Keratinocyte (primary cell): ENCODE measurements at regions not wholly inside any gene's neighbourhood (a gene's known extent, or its start where the extent isn't known, plus 50 kb on each side); places are given as distances from the start of the nearest gene placed in this dataset.

Experiments used
- DNase-seq: peaks from one replicate; pipeline ENCODE4 v3.0.0-alpha.2; 2011; ENCODE audit warnings: low read depth, missing footprints, low spot score
- FAIRE-seq: peaks from 2 replicates; lab custom pipeline; 2011; peaks lifted over from hg19 to GRCh38; lab: Jason Lieb, UNC
- H2AFZ ChIP-seq: 2 replicates; pipeline ENCODE4 v1.6.0; 2012; ENCODE audit warnings: low read length, control low read depth, inconsistent platforms; ENCODE audit not compliant: control insufficient read depth
- H3K27ac ChIP-seq: 2 replicates; pipeline ENCODE4 v1.5.1; 2011; ENCODE audit warnings: low read length; ENCODE audit not compliant: control insufficient read depth, insufficient read depth
- H3K27me3 ChIP-seq: 3 replicates; pipeline ENCODE4 v1.6.0; 2011; ENCODE audit warnings: low read length; ENCODE audit not compliant: control insufficient read depth, insufficient read depth; ENCODE audit errors: extremely low read depth
- H3K36me3 ChIP-seq, 2 experiments: 2 replicates in 1 of 2; 3 replicates in 1 of 2; pipeline ENCODE4 v1.5.1; 2011; ENCODE audit warnings: low read length in 2 of 2, mild to moderate bottlenecking in 1 of 2; ENCODE audit not compliant: control insufficient read depth in 2 of 2, insufficient read depth in 2 of 2; ENCODE audit errors: extremely low read depth in 1 of 2
- H3K4me1 ChIP-seq: 3 replicates; pipeline ENCODE4 v1.5.1; 2011; ENCODE audit warnings: low read length; ENCODE audit not compliant: control insufficient read depth, insufficient read depth; ENCODE audit errors: extremely low read depth
- H3K4me2 ChIP-seq: 3 replicates; pipeline ENCODE4 v1.6.0; 2011; ENCODE audit warnings: low read depth, low read length; ENCODE audit not compliant: control insufficient read depth, insufficient read depth; ENCODE audit errors: extremely low read depth
- H3K4me3 ChIP-seq, 3 experiments: fragments of 200-600 bp in 1 of 3; sonication (generic) in 1 of 3; 2 replicates in 2 of 3; 3 replicates in 1 of 3; pipeline ENCODE4 v1.5.1; 2011 to 2016; ENCODE audit warnings: low read length in 3 of 3, mild to moderate bottlenecking in 3 of 3, control low read depth in 2 of 3, inconsistent platforms in 1 of 3, low read depth in 1 of 3, mixed read lengths in 1 of 3, mixed run types in 1 of 3, moderate library complexity in 1 of 3; ENCODE audit not compliant: control insufficient read depth in 2 of 3, insufficient read depth in 2 of 3; ENCODE audit errors: extremely low read depth in 1 of 3
- H3K79me2 ChIP-seq: 2 replicates; pipeline ENCODE4 v1.6.0; 2012; ENCODE audit warnings: low read length; ENCODE audit not compliant: control insufficient read depth, insufficient read depth
- H3K9ac ChIP-seq: 3 replicates; pipeline ENCODE4 v1.6.0; 2011; ENCODE audit warnings: low read length; ENCODE audit not compliant: control insufficient read depth, insufficient read depth; ENCODE audit errors: extremely low read depth
- H3K9me1 ChIP-seq: 3 replicates; pipeline ENCODE4 v1.6.0; 2011; ENCODE audit warnings: low read length; ENCODE audit not compliant: control insufficient read depth, insufficient read depth; ENCODE audit errors: extremely low read depth
- H3K9me3 ChIP-seq: 2 replicates; pipeline ENCODE4 v1.5.1; 2012; ENCODE audit warnings: low read depth, low read length; ENCODE audit not compliant: control insufficient read depth
- H4K20me1 ChIP-seq: 3 replicates; pipeline ENCODE4 v1.6.0; 2011; ENCODE audit warnings: low read length; ENCODE audit not compliant: control insufficient read depth, insufficient read depth; ENCODE audit errors: extremely low read depth
- EZH2 ChIP-seq: IDR thresholded peaks from one replicate; pipeline ENCODE4 v1.6.1; 2012; ENCODE audit warnings: inconsistent platforms, mild to moderate bottlenecking, low read length, moderate library complexity
- dilution Hi-C: fragments of 300-500 bp; cut with MboI; formaldehyde crosslinking; loops from one replicate; pipeline ENCODE4 v1.7.0; 2020; ENCODE audit warnings: low sequenced_read_pairs; ENCODE audit not compliant: extremely low pct_ligation_motif_present
- TF ChIP-seq, protein P1 (sequence below), 3 experiments: IDR thresholded peaks in 1 of 3; conservative IDR thresholded peaks in 1 of 3; optimal IDR thresholded peaks in 1 of 3; 2 replicates in 2 of 3; 3 replicates in 1 of 3; pipeline versions ENCODE3 to v1.5.1; 2011; ENCODE audit warnings: low read length in 3 of 3, mild to moderate bottlenecking in 3 of 3, moderate library complexity in 2 of 3, control low read depth in 1 of 3, inconsistent platforms in 1 of 3; ENCODE audit not compliant: insufficient read depth in 2 of 3; ENCODE audit errors: extremely low read depth in 1 of 3

- DNase-seq (no peak), FAIRE-seq (no peak)
- Histone ChIP-seq H3K27me3 (no peaks in the 10 kb centered on the region), H3K27ac (no peak overlapping the region), H3K36me3 (no peaks in the 10 kb centered on the region), H3K9me1 (no peaks in the 10 kb centered on the region), H3K4me1 (no peaks in the 10 kb centered on the region), H3K9me3 (no peaks in the 10 kb centered on the region), H3K4me2 (no peak overlapping the region), H3K4me3 (no peak overlapping the region), H2AFZ (no peak overlapping the region), H3K9ac (no peak overlapping the region), H4K20me1 (no peaks in the 10 kb centered on the region), H3K79me2 (no peaks in the 10 kb centered on the region)
- dilution Hi-C loops, result no loop called here
- TF ChIP-seq EZH2, result no peak
- TF ChIP-seq, protein P1, sequence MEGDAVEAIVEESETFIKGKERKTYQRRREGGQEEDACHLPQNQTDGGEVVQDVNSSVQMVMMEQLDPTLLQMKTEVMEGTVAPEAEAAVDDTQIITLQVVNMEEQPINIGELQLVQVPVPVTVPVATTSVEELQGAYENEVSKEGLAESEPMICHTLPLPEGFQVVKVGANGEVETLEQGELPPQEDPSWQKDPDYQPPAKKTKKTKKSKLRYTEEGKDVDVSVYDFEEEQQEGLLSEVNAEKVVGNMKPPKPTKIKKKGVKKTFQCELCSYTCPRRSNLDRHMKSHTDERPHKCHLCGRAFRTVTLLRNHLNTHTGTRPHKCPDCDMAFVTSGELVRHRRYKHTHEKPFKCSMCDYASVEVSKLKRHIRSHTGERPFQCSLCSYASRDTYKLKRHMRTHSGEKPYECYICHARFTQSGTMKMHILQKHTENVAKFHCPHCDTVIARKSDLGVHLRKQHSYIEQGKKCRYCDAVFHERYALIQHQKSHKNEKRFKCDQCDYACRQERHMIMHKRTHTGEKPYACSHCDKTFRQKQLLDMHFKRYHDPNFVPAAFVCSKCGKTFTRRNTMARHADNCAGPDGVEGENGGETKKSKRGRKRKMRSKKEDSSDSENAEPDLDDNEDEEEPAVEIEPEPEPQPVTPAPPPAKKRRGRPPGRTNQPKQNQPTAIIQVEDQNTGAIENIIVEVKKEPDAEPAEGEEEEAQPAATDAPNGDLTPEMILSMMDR (optimal IDR thresholded peaks at IDR 0.05 in 1 of 3, IDR thresholded peaks at IDR 0.05 in 1 of 3, conservative IDR thresholded peaks at IDR 0.05 in 1 of 3; ENCODE audit: extremely low read depth in 1 of 3, insufficient read depth in 2 of 3, low read length in 3 of 3), result no peak
Measured at GRCh38 chr19:28711411-28711810, 501.5 kb downstream of the UQCRFS1 start.

GRCh38 chr19:28710278-28710677 lies 502.7 kb downstream of the UQCRFS1 start:
- Histone ChIP-seq H3K79me2 (no peaks in the 10 kb centered on the region), H3K4me1 (peaks cover 2% of the 10 kb centered on the region), H2AFZ (no peak overlapping the region), H3K36me3 (no peaks in the 10 kb centered on the region), H3K27me3 (no peaks in the 10 kb centered on the region), H3K4me2 (no peak overlapping the region), H3K27ac (no peak overlapping the region), H3K9me1 (no peaks in the 10 kb centered on the region), H4K20me1 (no peaks in the 10 kb centered on the region), H3K4me3 (no peak overlapping the region), H3K9ac (no peak overlapping the region), H3K9me3 (no peaks in the 10 kb centered on the region)
- TF ChIP-seq EZH2, result no peak
- TF ChIP-seq, protein P1 (optimal IDR thresholded peaks at IDR 0.05 in 1 of 3, IDR thresholded peaks at IDR 0.05 in 1 of 3, conservative IDR thresholded peaks at IDR 0.05 in 1 of 3; ENCODE audit: extremely low read depth in 1 of 3, insufficient read depth in 2 of 3, low read length in 3 of 3), result peak in 2 of 3 experiments; percentile 27 to 58
- dilution Hi-C loops, result no loop called here
- DNase-seq, result peak; percentile 30
- peak; percentile 23 for FAIRE-seq
